Effector memory CD8-positive, alpha-beta T cell (primary cell): ENCODE measurements at regions not wholly inside any gene's neighbourhood (a gene's known extent, or its start where the extent isn't known, plus 50 kb on each side); places are given as distances from the start of the nearest gene placed in this dataset.

Source experiments
- ATAC-seq: fragments of 150-1000 bp; cut with Tn5 transposase; replicated peaks from 2 replicates; pipeline ENCODE4 v1.10.0; 2021; ENCODE audit warnings: mild to moderate bottlenecking, moderate library complexity
- DNase-seq, 3 experiments: peaks; one replicate each; pipeline ENCODE4 v3.0.0; 2021
- H3K27ac Mint-ChIP-seq, 2 donors: one replicate each; pipeline ENCODE4 v1.8.0; 2022; ENCODE audit warnings: mild to moderate bottlenecking in 2 of 2, mixed read lengths in 2 of 2, moderate library complexity in 2 of 2
- H3K27me3 Mint-ChIP-seq, 2 donors: one replicate each; pipeline ENCODE4 v1.8.0; 2022; ENCODE audit warnings: mixed read lengths in 2 of 2
- H3K36me3 Mint-ChIP-seq: one replicate; pipeline ENCODE4 v1.8.0; 2022; ENCODE audit warnings: mild to moderate bottlenecking, moderate library complexity, mixed read lengths; ENCODE audit not compliant: insufficient read depth
- H3K4me1 Mint-ChIP-seq, 2 donors: one replicate each; pipeline ENCODE4 v1.8.0; 2022; ENCODE audit warnings: low read depth in 2 of 2, mixed read lengths in 2 of 2
- H3K4me3 Mint-ChIP-seq, 2 donors: one replicate each; pipeline ENCODE4 v1.8.0; 2022; ENCODE audit warnings: mild to moderate bottlenecking in 2 of 2, mixed read lengths in 2 of 2, moderate library complexity in 2 of 2
- H3K9me3 Mint-ChIP-seq, 2 donors: one replicate each; pipeline ENCODE4 v1.8.0; 2022; ENCODE audit warnings: mixed read lengths in 2 of 2

- H3K4me1 Mint-ChIP-seq: no peaks in the 10 kb centered on the region
- no peaks in the 10 kb centered on the region for H3K36me3 Mint-ChIP-seq
- peaks cover 0 to 17% of the 10 kb centered on the region in 2 donors for H3K27me3 Mint-ChIP-seq
- no peak overlapping the region for H3K27ac Mint-ChIP-seq
- DNase-seq: no peak
- no peak overlapping the region for H3K4me3 Mint-ChIP-seq
- H3K9me3 Mint-ChIP-seq: no peaks in the 10 kb centered on the region
- no peak for ATAC-seq
Observed at GRCh38 chr9:7377489-7377888, 422.1 kb downstream of the DMAC1 start.

- H3K36me3 Mint-ChIP-seq: no peaks in the 10 kb centered on the region
- ATAC-seq (no peak), DNase-seq (no peak)
- no peaks in the 10 kb centered on the region for H3K9me3 Mint-ChIP-seq
- H3K4me3 Mint-ChIP-seq: no peak overlapping the region
- H3K27ac Mint-ChIP-seq: no peak overlapping the region
- H3K27me3 Mint-ChIP-seq: peaks cover 0 to 17% of the 10 kb centered on the region in 2 donors
- no peaks in the 10 kb centered on the region for H3K4me1 Mint-ChIP-seq
Observed at GRCh38 chr9:7376833-7377232, 422.7 kb downstream of the DMAC1 start.

GRCh38 chr9:7376213-7376612, 423.4 kb downstream of the DMAC1 start:
- DNase-seq (no peak), ATAC-seq (no peak)
- H3K4me1 Mint-ChIP-seq: no peaks in the 10 kb centered on the region
- no peaks in the 10 kb centered on the region for H3K36me3 Mint-ChIP-seq
- H3K4me3 Mint-ChIP-seq: no peak overlapping the region
- no peaks in the 10 kb centered on the region for H3K9me3 Mint-ChIP-seq
- H3K27ac Mint-ChIP-seq: no peak overlapping the region
- H3K27me3 Mint-ChIP-seq: peaks cover 0 to 17% of the 10 kb centered on the region in 2 donors

- Mint-ChIP-seq H3K27me3 (peaks cover 0 to 17% of the 10 kb centered on the region in 2 donors), H3K9me3 (no peaks in the 10 kb centered on the region), H3K4me1 (no peaks in the 10 kb centered on the region), H3K4me3 (no peak overlapping the region), H3K27ac (no peak overlapping the region), H3K36me3 (no peaks in the 10 kb centered on the region)
- ATAC-seq (no peak), DNase-seq (no peak)
Observed at GRCh38 chr9:7375013-7375511, 424.5 kb downstream of the DMAC1 start.

GRCh38 chr9:7370988-7371387, 428.6 kb downstream of the DMAC1 start:
- Mint-ChIP-seq H3K27ac (no peak overlapping the region), H3K27me3 (peaks cover 0 to 11% of the 10 kb centered on the region in 2 donors), H3K36me3 (no peaks in the 10 kb centered on the region), H3K9me3 (no peaks in the 10 kb centered on the region), H3K4me1 (no peaks in the 10 kb centered on the region), H3K4me3 (no peak overlapping the region)
- DNase-seq (no peak), ATAC-seq (no peak)

GRCh38 chr9:7370381-7370780, 429.2 kb downstream of the DMAC1 start:
- H3K27me3 Mint-ChIP-seq: peaks cover 0 to 8% of the 10 kb centered on the region in 2 donors
- H3K4me1 Mint-ChIP-seq: no peaks in the 10 kb centered on the region
- H3K27ac Mint-ChIP-seq: no peak overlapping the region
- no peak overlapping the region for H3K4me3 Mint-ChIP-seq
- DNase-seq (no peak), ATAC-seq (no peak)
- no peaks in the 10 kb centered on the region for H3K9me3 Mint-ChIP-seq
- no peaks in the 10 kb centered on the region for H3K36me3 Mint-ChIP-seq

- Mint-ChIP-seq H3K4me1 (no peaks in the 10 kb centered on the region), H3K9me3 (no peaks in the 10 kb centered on the region), H3K27me3 (peaks cover 0 to 8% of the 10 kb centered on the region in 2 donors), H3K36me3 (no peaks in the 10 kb centered on the region), H3K27ac (no peak overlapping the region), H3K4me3 (no peak overlapping the region)
- no peak for ATAC-seq
- DNase-seq: no peak
Observed at GRCh38 chr9:7369384-7369821, 430.2 kb downstream of the DMAC1 start.

GRCh38 chr9:7368410-7369292, 430.9 kb downstream of the DMAC1 start:
- H3K27me3 Mint-ChIP-seq: peaks cover 0 to 8% of the 10 kb centered on the region in 2 donors
- no peak overlapping the region for H3K27ac Mint-ChIP-seq
- no peaks in the 10 kb centered on the region for H3K4me1 Mint-ChIP-seq
- DNase-seq (no peak), ATAC-seq (no peak)
- no peaks in the 10 kb centered on the region for H3K36me3 Mint-ChIP-seq
- H3K9me3 Mint-ChIP-seq: no peaks in the 10 kb centered on the region
- no peak overlapping the region for H3K4me3 Mint-ChIP-seq

GRCh38 chr9:7367726-7368125, 431.9 kb downstream of the DMAC1 start:
- peaks cover 0 to 8% of the 10 kb centered on the region in 2 donors for H3K27me3 Mint-ChIP-seq

GRCh38 chr9:7366121-7366520, 433.5 kb downstream of the DMAC1 start:
- no peak overlapping the region for H3K4me3 Mint-ChIP-seq
- DNase-seq (no peak), ATAC-seq (no peak)
- no peak overlapping the region for H3K27ac Mint-ChIP-seq
- no peaks in the 10 kb centered on the region for H3K9me3 Mint-ChIP-seq
- no peaks in the 10 kb centered on the region for H3K36me3 Mint-ChIP-seq
- H3K27me3 Mint-ChIP-seq: peaks cover 9 to 16% of the 10 kb centered on the region in 2 donors
- H3K4me1 Mint-ChIP-seq: no peaks in the 10 kb centered on the region

More at GRCh38 chr9:7367726-7368125, 431.9 kb downstream of the DMAC1 start:
- Mint-ChIP-seq H3K27ac (no peak overlapping the region), H3K9me3 (no peaks in the 10 kb centered on the region), H3K36me3 (no peaks in the 10 kb centered on the region), H3K4me1 (no peaks in the 10 kb centered on the region), H3K4me3 (no peak overlapping the region)
- DNase-seq (no peak), ATAC-seq (no peak)

GRCh38 chr9:7363777-7364477, 435.7 kb downstream of the DMAC1 start:
- Mint-ChIP-seq H3K4me1 (no peaks in the 10 kb centered on the region), H3K36me3 (no peaks in the 10 kb centered on the region), H3K9me3 (no peaks in the 10 kb centered on the region), H3K27me3 (peaks cover 19 to 23% of the 10 kb centered on the region in 2 donors), H3K27ac (no peak overlapping the region), H3K4me3 (no peak overlapping the region)
- no peak for DNase-seq
- ATAC-seq: no peak

GRCh38 chr9:7360513-7360912, 439.1 kb downstream of the DMAC1 start:
- Mint-ChIP-seq H3K4me3 (no peak overlapping the region), H3K27ac (no peak overlapping the region), H3K9me3 (no peaks in the 10 kb centered on the region), H3K36me3 (no peaks in the 10 kb centered on the region), H3K4me1 (no peaks in the 10 kb centered on the region), H3K27me3 (peaks cover 22 to 24% of the 10 kb centered on the region in 2 donors)
- no peak for DNase-seq
- ATAC-seq: no peak

GRCh38 chr9:7358876-7359275, 440.7 kb downstream of the DMAC1 start:
- Mint-ChIP-seq H3K27me3 (peaks cover 22 to 24% of the 10 kb centered on the region in 2 donors), H3K27ac (no peak overlapping the region), H3K36me3 (no peaks in the 10 kb centered on the region), H3K4me1 (no peaks in the 10 kb centered on the region), H3K9me3 (peaks cover 0 to 1% of the 10 kb centered on the region in 2 donors), H3K4me3 (no peak overlapping the region)
- ATAC-seq: no peak
- DNase-seq: no peak
